A549 (cell line): ENCODE measurements at regions not wholly inside any gene's neighbourhood (a gene's known extent, or its start where the extent isn't known, plus 50 kb on each side); places are given as distances from the start of the nearest gene placed in this dataset.

Experiments
- EP300 ChIP-seq, 2 experiments: fragments of >200 bp; sonication (Bioruptor Twin); formaldehyde crosslinking; IDR thresholded peaks; 2 replicates in 1 of 2; 3 replicates in 1 of 2; pipeline ENCODE4 v1.6.1; 2016 to 2017
- JUNB ChIP-seq: fragments of >200 bp; sonication (Bioruptor Twin); formaldehyde crosslinking; IDR thresholded peaks from 2 replicates; pipeline ENCODE4 v1.6.1; 2016
- KDM1A ChIP-seq: fragments of 200-600 bp; sonication (generic); IDR thresholded peaks from 2 replicates; pipeline ENCODE4 v1.6.1; 2016; ENCODE audit warnings: low read depth, mild to moderate bottlenecking
- MAZ ChIP-seq: fragments of 150-350 bp; IDR thresholded peaks from 2 replicates; pipeline ENCODE4 v1.6.1; 2014; ENCODE audit warnings: antibody characterized with exemption, low read depth, low read length, borderline replicate concordance
- POLR2A ChIP-seq: IDR thresholded peaks from 2 replicates; pipeline ENCODE4 v1.6.1; 2012; ENCODE audit warnings: mild to moderate bottlenecking, low read length
- ZC3H11A ChIP-seq: fragments of 450-650 bp; IDR thresholded peaks from 2 replicates; pipeline ENCODE4 v1.6.1; 2014; ENCODE audit warnings: antibody characterized with exemption, mild to moderate bottlenecking
- ZNF302 ChIP-seq: fragments of 250-450 bp; sonication (Bioruptor Pico); IDR thresholded peaks from 2 replicates; pipeline ENCODE4 v1.9.0; 2021; ENCODE audit warnings: inconsistent platforms, mild to moderate bottlenecking, moderate library complexity
- TF ChIP-seq, protein P1 (sequence below): IDR thresholded peaks from 2 replicates; pipeline ENCODE4 v1.6.1; 2012
- TF ChIP-seq, protein P2 (sequence below): fragments of >200 bp; sonication (Bioruptor Twin); formaldehyde crosslinking; IDR thresholded peaks from 3 replicates; pipeline ENCODE4 v1.5.1; 2016
- TF ChIP-seq, protein P3 (sequence below): fragments of 450-650 bp; IDR thresholded peaks from 2 replicates; pipeline ENCODE4 v1.6.1; 2014; ENCODE audit warnings: antibody characterized with exemption

DNA sequence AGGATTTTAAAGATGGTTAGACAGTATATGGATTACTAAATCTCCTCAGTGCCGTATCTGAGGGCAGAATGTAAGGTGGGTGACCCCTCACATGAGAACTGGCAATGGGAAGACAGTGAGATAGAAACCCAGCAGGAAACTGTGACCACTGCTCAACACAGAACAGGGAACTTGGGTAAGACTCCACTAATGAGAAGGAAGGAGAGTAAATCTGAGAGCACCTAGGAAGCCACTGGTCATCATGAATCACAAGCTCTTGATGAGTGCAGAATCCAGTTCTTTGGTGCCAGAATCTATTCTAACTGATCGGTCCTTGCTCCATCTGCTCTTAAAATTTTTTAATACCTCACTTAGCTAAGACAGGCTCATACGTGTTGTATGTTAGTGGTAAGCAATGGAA is 261.8 kb downstream of the KLF12 start:
- TF ChIP-seq ZC3H11A = no peak
- TF ChIP-seq KDM1A = no peak
- no peak for TF ChIP-seq POLR2A
- TF ChIP-seq, protein P1, sequence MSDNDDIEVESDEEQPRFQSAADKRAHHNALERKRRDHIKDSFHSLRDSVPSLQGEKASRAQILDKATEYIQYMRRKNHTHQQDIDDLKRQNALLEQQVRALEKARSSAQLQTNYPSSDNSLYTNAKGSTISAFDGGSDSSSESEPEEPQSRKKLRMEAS = no peak
- TF ChIP-seq MAZ = no peak
- no peak for TF ChIP-seq ZNF302 (CRISPR knock-in tag)
- TF ChIP-seq, protein P2, sequence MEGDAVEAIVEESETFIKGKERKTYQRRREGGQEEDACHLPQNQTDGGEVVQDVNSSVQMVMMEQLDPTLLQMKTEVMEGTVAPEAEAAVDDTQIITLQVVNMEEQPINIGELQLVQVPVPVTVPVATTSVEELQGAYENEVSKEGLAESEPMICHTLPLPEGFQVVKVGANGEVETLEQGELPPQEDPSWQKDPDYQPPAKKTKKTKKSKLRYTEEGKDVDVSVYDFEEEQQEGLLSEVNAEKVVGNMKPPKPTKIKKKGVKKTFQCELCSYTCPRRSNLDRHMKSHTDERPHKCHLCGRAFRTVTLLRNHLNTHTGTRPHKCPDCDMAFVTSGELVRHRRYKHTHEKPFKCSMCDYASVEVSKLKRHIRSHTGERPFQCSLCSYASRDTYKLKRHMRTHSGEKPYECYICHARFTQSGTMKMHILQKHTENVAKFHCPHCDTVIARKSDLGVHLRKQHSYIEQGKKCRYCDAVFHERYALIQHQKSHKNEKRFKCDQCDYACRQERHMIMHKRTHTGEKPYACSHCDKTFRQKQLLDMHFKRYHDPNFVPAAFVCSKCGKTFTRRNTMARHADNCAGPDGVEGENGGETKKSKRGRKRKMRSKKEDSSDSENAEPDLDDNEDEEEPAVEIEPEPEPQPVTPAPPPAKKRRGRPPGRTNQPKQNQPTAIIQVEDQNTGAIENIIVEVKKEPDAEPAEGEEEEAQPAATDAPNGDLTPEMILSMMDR = no peak
- TF ChIP-seq, protein P3, sequence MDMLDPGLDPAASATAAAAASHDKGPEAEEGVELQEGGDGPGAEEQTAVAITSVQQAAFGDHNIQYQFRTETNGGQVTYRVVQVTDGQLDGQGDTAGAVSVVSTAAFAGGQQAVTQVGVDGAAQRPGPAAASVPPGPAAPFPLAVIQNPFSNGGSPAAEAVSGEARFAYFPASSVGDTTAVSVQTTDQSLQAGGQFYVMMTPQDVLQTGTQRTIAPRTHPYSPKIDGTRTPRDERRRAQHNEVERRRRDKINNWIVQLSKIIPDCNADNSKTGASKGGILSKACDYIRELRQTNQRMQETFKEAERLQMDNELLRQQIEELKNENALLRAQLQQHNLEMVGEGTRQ = no peak
- no peak for TF ChIP-seq EP300 (IDR thresholded peaks at IDR 0.05)
- no peak for TF ChIP-seq JUNB
